Loucy (cell line): ENCODE measurements at regions not wholly inside any gene's neighbourhood (a gene's known extent, or its start where the extent isn't known, plus 50 kb on each side); places are given as distances from the start of the nearest gene placed in this dataset.

Experiments used
- H2AFZ ChIP-seq: fragments of 200-600 bp; sonication (generic); 2 replicates; pipeline ENCODE4 v1.6.0; 2016; ENCODE audit warnings: antibody characterized with exemption, mild to moderate bottlenecking, low read length, moderate library complexity
- H3F3A ChIP-seq: fragments of 200-600 bp; 2 replicates; pipeline ENCODE4 v1.6.0; 2016; ENCODE audit warnings: antibody characterized with exemption, low read depth, mild to moderate bottlenecking
- H3K27me3 ChIP-seq: fragments of 200-600 bp; sonication (generic); 2 replicates; pipeline ENCODE4 v1.6.1; 2014; ENCODE audit warnings: low read length, mild to moderate bottlenecking; ENCODE audit not compliant: insufficient read depth, poor library complexity, severe bottlenecking
- H3K36me3 ChIP-seq: fragments of 200-600 bp; sonication (generic); 2 replicates; pipeline ENCODE4 v1.6.1; 2016; ENCODE audit warnings: low read length; ENCODE audit not compliant: insufficient read depth
- H3K4me1 ChIP-seq: fragments of 200-600 bp; sonication (generic); 2 replicates; pipeline ENCODE4 v1.5.1; 2014; ENCODE audit warnings: low read length, mild to moderate bottlenecking; ENCODE audit not compliant: insufficient read depth, poor library complexity, severe bottlenecking
- H3K4me2 ChIP-seq: fragments of 200-600 bp; sonication (generic); 2 replicates; pipeline ENCODE4 v1.6.0; 2014; ENCODE audit warnings: antibody characterized with exemption, low read length, low read depth, mild to moderate bottlenecking; ENCODE audit not compliant: poor library complexity, severe bottlenecking
- H3K4me3 ChIP-seq: fragments of 200-600 bp; sonication (generic); 2 replicates; pipeline ENCODE4 v1.5.1; 2014; ENCODE audit warnings: low read length, mild to moderate bottlenecking, mixed read lengths; ENCODE audit not compliant: poor library complexity, severe bottlenecking
- H3K79me2 ChIP-seq: fragments of 200-600 bp; sonication (generic); 2 replicates; pipeline ENCODE4 v1.6.1; 2014; ENCODE audit warnings: low read length; ENCODE audit not compliant: insufficient read depth
- H3K9ac ChIP-seq: fragments of 200-600 bp; sonication (generic); 2 replicates; pipeline ENCODE4 v1.6.0; 2014; ENCODE audit warnings: mild to moderate bottlenecking, low read depth, low read length, moderate library complexity; ENCODE audit not compliant: poor library complexity, severe bottlenecking
- H3K9me2 ChIP-seq: fragments of 200-600 bp; sonication (generic); replicated peaks from 2 replicates; pipeline ENCODE4 v1.6.1; 2016; ENCODE audit warnings: low read depth, low read length, mixed read lengths
- H3K9me3 ChIP-seq: fragments of 200-600 bp; sonication (generic); 2 replicates; pipeline ENCODE4 v1.6.1; 2014; ENCODE audit warnings: mild to moderate bottlenecking, antibody characterized with exemption, low read length, low read depth; ENCODE audit not compliant: insufficient read depth
- H4K20me1 ChIP-seq: fragments of 200-600 bp; sonication (generic); 2 replicates; pipeline ENCODE4 v1.6.0; 2014; ENCODE audit warnings: antibody characterized with exemption, low read length, mild to moderate bottlenecking; ENCODE audit not compliant: insufficient read depth, poor library complexity, severe bottlenecking
- CTCF ChIP-seq: fragments of 200-600 bp; sonication (generic); conservative IDR thresholded peaks from 2 replicates; pipeline ENCODE4 v1.5.1; 2014; ENCODE audit warnings: mild to moderate bottlenecking, antibody characterized with exemption, low read length
- EZH2phosphoT487 ChIP-seq: fragments of 200-600 bp; IDR thresholded peaks from 2 replicates; pipeline ENCODE4 v1.6.1; 2018; ENCODE audit warnings: antibody characterized with exemption, mild to moderate bottlenecking, moderate library complexity, borderline replicate concordance

DNA sequence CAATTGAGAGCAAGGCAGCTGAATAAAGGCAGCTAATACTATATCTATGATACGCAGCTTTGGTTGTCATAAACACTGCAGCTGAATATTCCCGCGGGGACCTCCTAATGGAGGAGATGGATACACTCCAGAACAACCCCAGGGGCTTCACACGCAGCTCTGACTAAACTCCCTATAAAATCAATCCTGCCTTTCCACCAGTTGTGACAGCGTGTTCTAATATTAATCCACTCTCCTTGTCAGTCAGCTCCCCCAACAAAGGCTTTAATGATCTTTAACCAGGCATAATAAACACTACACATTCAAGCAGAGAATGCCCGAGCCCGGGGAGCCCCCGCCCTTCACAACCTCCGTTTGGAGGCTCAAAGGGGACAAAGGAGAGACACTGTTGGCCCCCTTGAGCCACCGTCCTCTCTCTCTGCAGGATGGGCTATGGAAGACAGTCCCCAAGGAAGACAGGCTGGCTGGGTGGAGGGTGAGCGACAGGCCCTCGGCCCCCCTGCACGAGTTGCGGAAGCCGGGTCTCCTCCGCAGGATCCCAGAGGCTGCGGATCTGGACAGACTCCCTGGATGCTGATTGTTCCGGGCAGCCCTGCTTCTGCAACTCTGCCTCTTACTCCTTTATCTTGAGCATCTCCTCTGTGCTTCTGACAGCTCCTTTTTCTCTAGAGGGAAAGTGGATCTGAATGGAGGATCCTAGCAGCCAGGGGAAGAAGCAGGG lies 565.2 kb downstream of the BUD13 start:
- Histone ChIP-seq H3F3A (no peaks in the 10 kb centered on the region), H2AFZ (no peak overlapping the region), H3K4me3 (no peak overlapping the region), H3K4me2 (no peak overlapping the region), H3K27me3 (no peaks in the 10 kb centered on the region), H3K4me1 (no peaks in the 10 kb centered on the region), H3K9me3 (no peaks in the 10 kb centered on the region), H3K9ac (no peak overlapping the region), H3K79me2 (no peaks in the 10 kb centered on the region), H3K36me3 (no peaks in the 10 kb centered on the region), H3K9me2 (no peaks in the 10 kb centered on the region), H4K20me1 (no peaks in the 10 kb centered on the region)
- TF ChIP-seq CTCF = no peak
- TF ChIP-seq EZH2phosphoT487 = no peak

GRCh38 chr11:116207019-116207418 lies 565.8 kb downstream of the BUD13 start:
- Histone ChIP-seq H3K4me1 (no peaks in the 10 kb centered on the region), H4K20me1 (no peaks in the 10 kb centered on the region), H3K79me2 (no peaks in the 10 kb centered on the region), H3K9ac (no peak overlapping the region), H2AFZ (no peak overlapping the region), H3K4me2 (no peak overlapping the region), H3K9me3 (no peaks in the 10 kb centered on the region), H3K27me3 (no peaks in the 10 kb centered on the region), H3K9me2 (no peaks in the 10 kb centered on the region), H3K36me3 (no peaks in the 10 kb centered on the region), H3F3A (no peaks in the 10 kb centered on the region), H3K4me3 (no peak overlapping the region)
- TF ChIP-seq CTCF = no peak
- no peak for TF ChIP-seq EZH2phosphoT487

DNA sequence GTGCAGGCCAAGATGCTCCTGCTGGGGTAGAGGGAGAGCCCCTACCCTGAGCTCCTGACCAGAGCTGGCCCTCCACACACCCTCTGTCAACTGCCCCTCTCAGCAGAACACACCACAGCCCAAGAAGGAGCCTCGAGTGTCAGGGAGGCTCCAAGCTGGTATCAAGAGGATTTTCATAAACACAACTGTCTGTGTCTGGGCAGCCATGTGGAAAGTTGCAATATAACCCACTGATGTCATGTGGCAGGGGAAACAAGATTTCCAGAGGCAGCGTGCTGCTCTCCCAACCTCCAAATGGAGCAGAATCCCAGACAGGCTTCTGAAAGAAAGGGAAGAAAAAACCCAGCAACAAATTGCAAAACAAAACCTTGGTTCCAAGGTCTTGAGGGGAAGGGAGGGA lies 569.9 kb downstream of the BUD13 start:
- Histone ChIP-seq H2AFZ (no peak overlapping the region), H3K4me2 (no peak overlapping the region), H3K9me2 (no peaks in the 10 kb centered on the region), H3K4me3 (no peak overlapping the region), H3K9me3 (no peaks in the 10 kb centered on the region), H3K9ac (no peak overlapping the region), H4K20me1 (no peaks in the 10 kb centered on the region), H3K4me1 (no peaks in the 10 kb centered on the region), H3K79me2 (no peaks in the 10 kb centered on the region), H3F3A (no peaks in the 10 kb centered on the region), H3K27me3 (no peaks in the 10 kb centered on the region), H3K36me3 (no peaks in the 10 kb centered on the region)
- TF ChIP-seq EZH2phosphoT487 = no peak
- TF ChIP-seq CTCF = no peak
